ENCODE measurements at regions not wholly inside any gene's neighbourhood (a gene's known extent, or its start where the extent isn't known, plus 50 kb on each side); places are given as distances from the start of the nearest gene placed in this dataset.
"Not testable (repeated sequence)": the region's sequence is repeated elsewhere in the genome, so short reads cannot be mapped to it uniquely, and the experiment has no call there.

DNA sequence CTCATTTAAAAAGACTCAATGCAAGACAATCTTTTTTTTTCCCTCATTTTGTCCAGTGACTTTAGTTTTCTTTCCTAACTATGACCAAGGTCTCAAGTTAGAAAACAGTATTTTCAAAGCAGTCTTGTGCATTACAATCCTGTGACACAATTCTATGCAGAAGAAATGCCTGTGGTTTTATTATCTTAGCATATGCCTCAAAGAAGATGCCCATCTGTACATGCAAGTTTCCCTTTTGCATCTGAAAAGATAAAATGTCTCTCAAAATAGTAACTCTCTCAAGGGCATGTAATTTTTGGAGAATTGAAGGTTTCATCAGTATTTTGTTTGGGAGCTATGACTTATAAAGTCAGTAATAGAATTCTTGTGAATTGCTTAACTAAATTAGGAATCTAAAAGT, 292.0 kb upstream of the SUCLG2 start:
- Mint-ChIP-seq H3K9me3 (peaks cover 9% of the 10 kb centered on the region), H3K27ac (ENCODE audit: unreplicated experiment) (no peak overlapping the region), H3K4me3 (no peak overlapping the region), H3K27me3 (ENCODE audit: low read depth) (no peaks in the 10 kb centered on the region), H3K4me1 (peaks cover 12% of the 10 kb centered on the region), H3K36me3 (ENCODE audit: low read depth) (no peaks in the 10 kb centered on the region)
- TF ChIP-seq, protein P1, sequence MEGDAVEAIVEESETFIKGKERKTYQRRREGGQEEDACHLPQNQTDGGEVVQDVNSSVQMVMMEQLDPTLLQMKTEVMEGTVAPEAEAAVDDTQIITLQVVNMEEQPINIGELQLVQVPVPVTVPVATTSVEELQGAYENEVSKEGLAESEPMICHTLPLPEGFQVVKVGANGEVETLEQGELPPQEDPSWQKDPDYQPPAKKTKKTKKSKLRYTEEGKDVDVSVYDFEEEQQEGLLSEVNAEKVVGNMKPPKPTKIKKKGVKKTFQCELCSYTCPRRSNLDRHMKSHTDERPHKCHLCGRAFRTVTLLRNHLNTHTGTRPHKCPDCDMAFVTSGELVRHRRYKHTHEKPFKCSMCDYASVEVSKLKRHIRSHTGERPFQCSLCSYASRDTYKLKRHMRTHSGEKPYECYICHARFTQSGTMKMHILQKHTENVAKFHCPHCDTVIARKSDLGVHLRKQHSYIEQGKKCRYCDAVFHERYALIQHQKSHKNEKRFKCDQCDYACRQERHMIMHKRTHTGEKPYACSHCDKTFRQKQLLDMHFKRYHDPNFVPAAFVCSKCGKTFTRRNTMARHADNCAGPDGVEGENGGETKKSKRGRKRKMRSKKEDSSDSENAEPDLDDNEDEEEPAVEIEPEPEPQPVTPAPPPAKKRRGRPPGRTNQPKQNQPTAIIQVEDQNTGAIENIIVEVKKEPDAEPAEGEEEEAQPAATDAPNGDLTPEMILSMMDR (conservative IDR thresholded peaks at IDR 0.05) = no peak
- DNase-seq (ENCODE audit: low read depth, low spot score) = no peak

DNA sequence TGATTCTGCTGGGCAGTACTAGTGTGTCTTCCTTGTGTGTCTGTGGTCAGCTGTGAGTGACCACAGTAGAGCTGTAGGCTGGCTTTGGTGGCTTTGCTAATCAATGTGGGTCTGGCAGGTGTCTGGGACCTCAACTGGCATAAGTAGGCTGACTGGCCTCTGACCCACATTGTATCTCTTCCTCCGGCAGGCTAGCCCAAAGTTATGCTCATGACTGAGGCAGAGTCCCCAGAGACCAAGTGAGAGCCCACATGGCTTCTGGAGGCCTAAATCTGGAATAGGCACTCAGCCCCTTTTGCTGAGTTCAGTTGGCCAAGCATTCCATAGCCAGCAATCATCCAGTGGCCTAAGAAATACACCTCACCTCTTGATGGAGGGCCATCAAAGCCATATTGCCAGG, 289.1 kb upstream of the SUCLG2 start:
- Mint-ChIP-seq H3K4me1 (peaks cover 12% of the 10 kb centered on the region), H3K27ac (ENCODE audit: unreplicated experiment) (no peak overlapping the region), H3K27me3 (ENCODE audit: low read depth) (no peaks in the 10 kb centered on the region), H3K9me3 (peaks cover 4% of the 10 kb centered on the region), H3K36me3 (ENCODE audit: low read depth) (no peaks in the 10 kb centered on the region), H3K4me3 (no peak overlapping the region)
- no peak for DNase-seq (ENCODE audit: low read depth, low spot score)
- TF ChIP-seq, protein P1 (conservative IDR thresholded peaks at IDR 0.05) = no peak

DNA sequence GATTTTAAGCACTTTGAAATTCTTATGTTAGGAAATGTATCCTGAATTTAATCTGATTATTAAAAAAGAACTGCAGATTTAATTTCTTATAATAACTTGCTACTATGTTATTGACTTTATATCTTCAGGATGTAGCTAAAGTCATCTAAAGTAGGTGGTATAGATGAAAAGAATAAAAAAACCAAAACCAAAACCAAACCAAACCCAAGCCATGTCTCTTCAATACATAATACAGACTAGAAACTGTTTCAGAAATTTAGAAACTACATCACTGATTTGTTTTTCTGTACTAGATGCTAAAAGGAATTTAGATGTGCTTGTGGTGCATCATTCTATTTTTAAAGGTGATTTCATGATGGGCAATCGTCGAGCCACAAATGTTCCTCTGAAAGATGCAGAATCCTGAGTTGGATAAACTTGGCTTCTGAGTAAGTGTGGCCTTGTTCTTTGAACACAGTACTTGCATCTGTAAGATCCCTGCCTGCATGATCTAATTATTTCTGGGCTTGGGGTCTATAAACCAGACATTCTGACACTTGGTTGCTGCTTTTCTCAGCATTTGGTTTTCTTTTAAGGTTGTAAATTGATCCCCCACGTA, 287.1 kb upstream of the SUCLG2 start:
- Mint-ChIP-seq H3K27me3 (ENCODE audit: low read depth) (no peaks in the 10 kb centered on the region), H3K36me3 (ENCODE audit: low read depth) (no peaks in the 10 kb centered on the region), H3K27ac (ENCODE audit: unreplicated experiment) (no peak overlapping the region), H3K4me3 (no peak overlapping the region), H3K9me3 (peaks cover 4% of the 10 kb centered on the region), H3K4me1 (no peaks in the 10 kb centered on the region)
- DNase-seq (ENCODE audit: low read depth, low spot score) = no peak
- TF ChIP-seq, protein P1 (conservative IDR thresholded peaks at IDR 0.05) = no peak

DNA sequence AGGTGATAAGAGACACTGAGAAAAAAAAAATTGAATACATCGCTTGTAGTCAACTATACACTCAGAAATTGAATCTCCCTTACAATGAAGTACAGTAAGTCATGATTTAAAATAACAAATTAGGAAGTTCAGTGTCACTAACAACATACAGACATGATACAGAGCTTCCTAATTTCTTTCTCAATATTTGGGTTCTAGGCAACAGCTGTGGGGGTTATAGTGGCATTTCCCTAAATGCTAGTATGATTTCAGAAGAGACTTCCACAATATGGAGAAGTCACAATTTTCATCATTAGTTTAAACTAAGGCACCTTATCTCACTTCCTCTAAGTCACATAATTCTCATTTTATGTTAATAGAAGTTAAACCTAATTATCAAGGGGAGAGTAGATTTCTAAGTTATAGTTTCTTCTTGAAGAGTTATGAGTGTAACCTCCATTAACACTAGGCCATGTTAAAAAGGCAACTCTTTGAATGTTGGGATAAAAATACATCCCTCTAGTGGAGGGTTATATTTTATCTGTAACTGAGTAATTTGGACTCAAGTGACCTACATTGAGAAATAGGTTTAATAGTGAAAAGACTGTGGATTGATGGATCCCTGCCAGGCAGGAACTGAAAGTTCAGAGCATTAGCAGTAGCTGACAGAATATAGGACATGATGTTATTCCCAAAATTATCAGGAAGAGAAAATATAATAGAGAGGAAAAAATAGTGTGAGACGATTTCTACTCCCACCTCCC, 286.0 kb upstream of the SUCLG2 start:
- no peak overlapping the region for H3K4me3 Mint-ChIP-seq
- peaks cover 5% of the 10 kb centered on the region for H3K9me3 Mint-ChIP-seq
- no peaks in the 10 kb centered on the region for H3K4me1 Mint-ChIP-seq
- H3K27me3 Mint-ChIP-seq (ENCODE audit: low read depth) = no peaks in the 10 kb centered on the region
- H3K27ac Mint-ChIP-seq (ENCODE audit: unreplicated experiment) = no peak overlapping the region
- H3K36me3 Mint-ChIP-seq (ENCODE audit: low read depth) = peaks cover 4% of the 10 kb centered on the region
- DNase-seq (ENCODE audit: low read depth, low spot score) = no peak
- TF ChIP-seq, protein P1 (conservative IDR thresholded peaks at IDR 0.05) = no peak

DNA sequence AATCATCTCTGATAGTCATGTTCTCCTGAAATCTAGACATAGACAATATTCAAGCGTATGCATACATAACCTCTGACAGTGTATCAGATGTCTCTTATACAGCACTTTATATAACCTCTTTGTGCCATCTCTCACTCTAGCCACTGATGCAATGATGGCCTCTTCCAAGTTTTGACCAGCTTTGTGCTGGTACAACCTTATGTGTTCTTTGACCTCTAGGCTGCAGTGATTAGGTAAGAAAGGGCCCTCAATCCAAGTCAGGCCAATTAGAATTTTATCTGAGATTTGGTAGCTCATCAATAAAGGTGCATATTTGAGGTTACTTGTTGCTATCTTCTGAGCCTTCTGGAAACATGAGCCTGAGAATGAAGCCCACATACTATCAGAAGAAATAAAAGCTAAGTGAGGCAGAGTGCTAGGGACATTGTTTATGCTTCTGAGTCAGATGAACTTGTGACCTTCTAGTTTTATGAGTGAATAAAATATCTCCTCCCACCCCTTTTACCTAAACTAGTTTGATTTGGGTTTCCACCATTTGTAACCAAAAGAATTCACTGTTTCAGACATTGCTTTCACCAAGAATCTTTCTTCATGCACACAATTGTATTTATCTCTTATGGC, 283.2 kb upstream of the SUCLG2 start:
- peaks cover 3% of the 10 kb centered on the region for H3K9me3 Mint-ChIP-seq
- no peaks in the 10 kb centered on the region for H3K4me1 Mint-ChIP-seq
- H3K27ac Mint-ChIP-seq (ENCODE audit: unreplicated experiment) = no peak overlapping the region
- peaks cover 8% of the 10 kb centered on the region for H3K36me3 Mint-ChIP-seq (ENCODE audit: low read depth)
- H3K27me3 Mint-ChIP-seq (ENCODE audit: low read depth) = no peaks in the 10 kb centered on the region
- H3K4me3 Mint-ChIP-seq = no peak overlapping the region
- no peak for DNase-seq (ENCODE audit: low read depth, low spot score)
- TF ChIP-seq, protein P1 (conservative IDR thresholded peaks at IDR 0.05) = no peak

DNA sequence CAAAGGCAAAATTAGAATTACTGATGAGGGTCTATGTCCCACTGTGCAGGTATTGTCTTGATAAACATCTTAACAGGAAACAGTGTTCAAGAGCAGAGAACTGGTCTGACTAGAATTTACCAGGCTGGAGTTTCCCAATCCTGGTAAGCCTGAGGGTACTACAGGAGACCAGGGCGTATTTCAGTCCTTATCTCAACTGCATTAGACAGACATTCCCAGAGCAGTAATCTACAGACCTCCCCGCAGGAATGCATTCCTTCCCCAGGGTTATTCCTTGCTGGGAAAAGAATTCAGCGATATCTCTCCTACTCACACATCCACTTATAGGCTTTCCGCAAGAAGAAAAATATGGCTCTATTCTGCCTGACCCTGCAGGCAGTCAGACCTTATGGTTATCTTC, 276.0 kb upstream of the SUCLG2 start:
- H3K36me3 Mint-ChIP-seq (ENCODE audit: low read depth); H3K4me3 Mint-ChIP-seq; H3K4me1 Mint-ChIP-seq; H3K27me3 Mint-ChIP-seq (ENCODE audit: low read depth); H3K27ac Mint-ChIP-seq (ENCODE audit: unreplicated experiment); H3K9me3 Mint-ChIP-seq; DNase-seq (ENCODE audit: low read depth, low spot score): not testable (repeated sequence)
